ENCODE measurements at regions not wholly inside any gene's neighbourhood (a gene's known extent, or its start where the extent isn't known, plus 50 kb on each side); places are given as distances from the start of the nearest gene placed in this dataset.

DNA sequence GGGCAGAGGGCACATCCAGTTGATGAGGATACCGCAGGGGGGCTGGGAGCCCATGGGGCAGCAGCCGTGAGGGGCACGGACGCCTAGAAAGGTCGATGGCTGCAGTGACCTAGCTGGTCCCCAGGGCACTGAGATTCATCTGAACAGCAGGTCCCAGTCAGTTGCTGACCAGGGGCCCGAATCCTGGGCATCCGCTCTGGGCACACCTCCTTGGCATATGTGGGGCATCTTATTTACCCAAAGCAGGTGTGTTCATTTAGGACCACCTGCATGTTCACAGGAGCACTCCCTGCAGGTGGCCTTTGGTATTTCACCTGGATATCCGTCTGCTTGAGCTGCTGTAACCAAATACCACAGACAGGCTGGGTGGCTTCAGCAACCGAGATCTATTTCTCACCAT lies 72.0 kb upstream of the ODC1 start:
- DNase-seq (ENCODE audit: low read depth): no peak

DNA sequence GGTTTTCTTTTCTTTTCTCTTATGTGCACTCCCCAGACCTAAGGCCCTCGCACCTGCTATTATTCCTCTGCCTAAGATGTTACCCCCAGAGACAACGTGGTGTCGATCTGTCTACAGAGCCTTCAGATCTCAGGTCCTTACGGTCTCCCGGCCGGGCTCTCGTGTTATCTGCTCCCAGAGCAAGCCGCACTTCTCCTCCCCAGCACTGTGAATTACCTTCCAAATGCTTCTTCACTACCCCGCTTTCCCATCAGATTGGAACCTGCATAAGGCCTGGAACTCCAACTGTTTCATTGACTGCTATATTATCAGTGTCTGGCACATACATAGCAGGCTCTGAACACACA lies 71.2 kb upstream of the ODC1 start:
- no peak for DNase-seq (ENCODE audit: low read depth)

DNA sequence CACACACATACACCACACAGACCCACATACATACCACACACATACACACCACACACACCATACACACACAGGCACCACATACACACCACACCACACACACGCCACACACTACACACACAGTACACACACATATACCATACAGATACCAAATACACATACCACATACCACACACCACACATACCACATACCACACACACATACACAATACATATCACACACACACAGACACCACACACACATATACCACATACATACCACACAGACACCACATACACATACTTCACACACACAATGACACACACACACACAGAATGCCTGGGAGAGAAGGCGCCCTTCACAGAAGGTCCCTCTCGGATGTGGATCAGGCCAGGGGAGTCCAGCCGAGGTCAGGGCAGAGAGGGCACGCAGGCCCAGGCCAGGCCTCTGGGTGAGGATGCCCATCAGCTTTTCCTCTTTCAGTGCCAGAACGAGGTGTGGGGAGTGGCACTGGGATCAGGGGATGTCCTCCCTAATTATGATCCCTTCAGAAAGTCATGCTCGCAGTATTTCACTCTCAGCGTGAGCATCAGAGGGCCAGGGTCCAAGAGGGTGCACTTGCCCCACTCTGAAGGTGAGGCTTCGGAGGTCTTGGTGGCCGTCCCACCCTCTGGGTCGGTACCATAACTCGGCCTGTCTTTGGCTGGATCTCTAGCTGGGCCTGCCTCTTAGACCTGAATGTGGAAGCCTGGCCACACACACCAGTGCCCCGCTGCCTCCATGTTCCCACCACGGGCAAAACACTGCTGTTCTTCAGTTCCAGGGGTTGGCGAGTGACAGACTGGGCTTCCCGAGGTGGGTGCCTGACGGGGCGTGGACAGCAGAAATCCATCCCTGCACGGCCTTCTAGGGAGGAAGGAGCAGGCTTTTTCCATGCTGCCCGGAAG lies 70.6 kb upstream of the ODC1 start:
- DNase-seq (ENCODE audit: low read depth): no peak

DNA sequence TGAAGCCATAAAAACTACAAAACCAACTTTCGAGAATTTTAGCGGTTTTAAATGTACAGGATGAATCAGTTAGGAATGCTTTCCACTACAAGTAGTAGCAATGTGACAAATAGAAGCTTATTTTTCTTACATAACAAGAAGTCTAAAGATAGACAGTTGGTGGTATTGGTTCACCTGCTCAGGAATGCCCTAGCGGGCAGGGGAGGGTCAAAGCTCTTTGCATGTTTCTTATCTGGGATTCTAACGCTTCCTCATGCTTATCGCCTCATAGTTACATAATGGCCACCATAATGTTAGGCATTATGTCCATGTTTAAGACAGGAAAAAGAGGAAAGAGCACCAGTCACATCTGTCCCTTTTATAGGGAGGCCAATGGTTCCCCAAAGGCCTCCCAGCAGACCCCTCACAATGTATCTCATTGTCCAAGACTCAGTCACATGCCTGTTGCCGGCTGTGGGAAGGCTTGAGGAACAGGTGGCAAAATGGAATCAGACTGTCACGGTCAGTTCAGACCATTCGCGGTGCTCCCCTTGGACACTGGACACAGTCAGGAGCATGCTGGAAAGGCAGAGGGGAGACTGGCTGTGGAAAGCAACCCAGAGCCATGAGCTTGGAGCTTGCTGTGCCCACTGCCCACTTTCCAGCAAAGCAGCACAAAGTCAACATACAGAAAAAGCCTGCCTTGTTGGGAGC lies 69.4 kb upstream of the ODC1 start:
- no peak for DNase-seq (ENCODE audit: low read depth)

DNA sequence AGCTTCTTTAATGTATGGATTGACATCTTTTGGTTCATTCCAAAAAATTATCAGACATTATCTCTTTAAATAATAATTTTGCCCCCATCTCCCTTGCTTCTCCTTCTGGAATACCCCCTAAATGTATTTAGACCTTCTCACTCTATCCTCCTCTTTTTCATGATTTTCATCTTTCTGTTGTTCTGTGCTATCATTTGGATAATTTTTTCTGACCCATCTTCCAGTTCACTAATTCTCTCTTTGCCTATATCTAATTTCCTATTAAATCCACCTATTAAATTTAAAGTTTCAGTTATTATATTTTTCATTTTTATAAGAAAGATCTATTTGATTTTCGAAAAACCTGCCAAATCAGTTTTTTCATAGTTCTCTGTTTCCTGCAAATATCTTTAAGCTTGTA lies 67.8 kb upstream of the ODC1 start:
- DNase-seq (ENCODE audit: low read depth): no peak

DNA sequence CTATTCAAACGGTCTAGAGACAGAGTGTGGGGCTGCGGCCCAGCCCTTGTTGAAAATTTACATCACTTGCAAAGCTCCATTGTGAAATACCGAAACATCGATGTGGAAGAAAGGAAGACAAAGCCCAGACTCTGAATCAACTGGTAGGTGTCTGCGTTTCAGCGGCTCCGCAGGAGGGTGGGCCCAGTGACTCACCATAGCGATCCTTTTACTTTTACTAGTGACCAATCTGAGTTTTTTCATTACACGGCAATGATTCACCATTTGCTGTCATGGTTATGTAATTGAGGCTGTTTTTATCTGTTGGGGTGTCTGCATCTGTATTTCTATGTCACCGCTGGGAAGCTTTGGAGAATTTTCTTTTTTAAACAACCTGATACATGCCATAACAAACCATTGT lies 66.6 kb upstream of the ODC1 start:
- peak; percentile 96 for DNase-seq (ENCODE audit: low read depth)

DNA sequence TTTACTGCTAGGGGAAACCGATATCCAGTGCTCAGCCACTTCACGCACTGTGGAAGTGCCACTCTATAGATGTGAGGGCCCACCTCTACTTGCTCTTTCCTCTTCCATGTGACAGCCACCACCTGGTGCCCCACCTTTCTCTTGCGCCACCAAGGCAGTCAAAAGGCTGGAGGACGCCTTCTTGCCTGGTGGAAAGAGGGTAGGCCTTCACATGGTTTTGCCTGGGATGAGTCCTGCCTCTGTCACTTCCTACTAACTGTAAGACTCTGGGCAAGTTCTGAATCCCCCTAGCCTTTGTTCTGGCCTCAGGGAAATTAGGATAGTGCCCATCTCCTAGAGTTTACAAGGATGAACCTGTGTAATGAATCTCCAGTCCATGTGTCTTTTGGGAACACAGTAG lies 66.1 kb upstream of the ODC1 start:
- DNase-seq (ENCODE audit: low read depth): no peak

DNA sequence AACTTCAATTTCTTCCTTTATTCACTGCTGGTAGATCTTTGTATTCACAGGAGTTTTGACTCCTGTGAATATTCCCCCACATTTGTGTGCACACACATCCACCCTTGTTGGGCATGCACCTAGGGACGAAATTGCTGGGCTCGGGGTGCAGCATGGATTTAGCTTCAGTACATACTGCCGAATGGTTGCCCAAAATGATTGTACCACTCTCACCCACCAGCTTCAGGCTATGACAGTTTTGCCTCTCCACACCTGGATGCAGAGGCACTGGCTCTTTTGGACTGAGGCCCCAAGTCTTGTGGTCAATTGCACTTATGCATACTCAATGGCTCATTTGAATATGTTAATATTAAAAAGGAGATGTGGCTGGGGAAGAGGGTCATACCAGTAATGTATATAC lies 65.1 kb upstream of the ODC1 start:
- no peak for DNase-seq (ENCODE audit: low read depth)

DNA sequence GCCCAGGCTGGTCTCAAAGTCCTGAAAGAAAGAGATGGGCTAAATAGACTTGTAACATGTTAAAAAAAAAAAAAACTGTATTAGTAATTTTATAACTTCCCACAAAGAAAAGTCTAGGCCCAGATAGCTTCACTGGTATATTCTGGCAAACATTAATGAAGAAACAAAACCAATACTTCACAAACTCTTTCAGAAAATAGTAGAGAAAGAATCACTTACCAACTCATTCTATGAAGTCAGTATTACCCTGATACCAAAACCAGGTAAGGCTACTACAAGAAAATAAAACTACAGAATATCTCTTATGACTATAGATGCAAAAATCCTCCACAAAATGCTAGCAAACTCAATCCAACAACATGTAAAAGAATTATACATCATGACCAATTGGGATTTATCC lies 59.9 kb upstream of the ODC1 start:
- DNase-seq (ENCODE audit: low read depth): no peak

DNA sequence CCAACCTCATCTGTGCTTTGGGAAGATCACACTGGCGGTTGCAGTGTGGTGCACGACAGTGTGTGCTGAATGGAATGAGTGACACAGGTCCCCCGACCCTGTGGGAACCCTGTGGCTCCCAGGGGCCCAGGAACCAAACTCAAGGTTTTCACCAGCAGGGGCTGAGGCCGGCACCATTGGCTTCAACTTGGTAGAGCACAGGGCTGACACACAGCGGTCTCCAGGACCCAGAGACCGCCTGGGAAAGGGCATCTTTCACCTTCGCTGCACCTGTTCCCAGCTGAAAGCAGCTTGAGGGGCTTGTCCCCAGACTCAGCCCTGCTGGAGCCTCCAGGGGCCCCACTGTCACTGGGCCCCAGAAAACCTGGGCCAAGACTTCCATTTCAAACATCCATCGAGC lies 59.0 kb upstream of the ODC1 start:
- no peak for DNase-seq (ENCODE audit: low read depth)

DNA sequence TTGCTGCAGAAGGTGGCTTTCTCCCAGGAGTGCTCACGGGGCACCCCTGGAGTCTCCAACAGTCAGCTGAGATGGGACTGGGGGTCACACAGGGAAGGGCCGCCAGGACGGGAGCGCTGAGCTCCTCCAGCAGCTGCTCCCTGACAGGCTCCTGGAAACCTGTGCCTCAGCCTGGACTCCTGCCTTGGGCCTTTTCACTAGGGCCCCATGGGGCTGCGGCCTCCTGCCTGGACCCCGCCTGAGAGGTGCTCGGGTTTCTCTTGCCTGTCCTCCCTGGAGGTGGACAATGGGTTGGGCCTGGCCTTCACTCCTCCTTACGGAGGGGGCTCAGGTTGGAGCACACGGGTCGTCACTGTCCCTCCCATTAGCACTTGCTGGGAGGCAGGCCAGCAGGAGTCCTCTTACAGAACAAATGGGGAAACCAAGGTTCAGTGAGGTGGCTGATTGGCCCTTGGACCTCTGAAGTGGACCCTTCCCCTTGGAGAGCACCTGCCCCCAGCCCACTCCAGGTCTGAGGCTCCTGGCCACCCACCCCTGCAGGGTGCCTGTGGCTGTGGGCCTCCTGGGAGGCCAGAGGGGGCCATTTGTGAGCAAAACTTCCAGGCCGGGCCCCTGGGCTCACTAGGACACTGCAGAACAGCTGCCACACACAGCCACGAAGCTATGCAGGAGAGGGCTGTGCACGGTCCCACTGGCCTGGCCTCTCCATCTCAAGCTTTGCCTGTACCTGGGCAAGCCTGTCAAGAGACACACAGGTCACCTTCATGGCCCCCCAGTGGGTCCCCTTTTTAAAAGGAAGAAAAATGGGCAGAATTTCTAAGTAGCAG lies 57.1 kb upstream of the ODC1 start:
- no peak for DNase-seq (ENCODE audit: low read depth)

DNA sequence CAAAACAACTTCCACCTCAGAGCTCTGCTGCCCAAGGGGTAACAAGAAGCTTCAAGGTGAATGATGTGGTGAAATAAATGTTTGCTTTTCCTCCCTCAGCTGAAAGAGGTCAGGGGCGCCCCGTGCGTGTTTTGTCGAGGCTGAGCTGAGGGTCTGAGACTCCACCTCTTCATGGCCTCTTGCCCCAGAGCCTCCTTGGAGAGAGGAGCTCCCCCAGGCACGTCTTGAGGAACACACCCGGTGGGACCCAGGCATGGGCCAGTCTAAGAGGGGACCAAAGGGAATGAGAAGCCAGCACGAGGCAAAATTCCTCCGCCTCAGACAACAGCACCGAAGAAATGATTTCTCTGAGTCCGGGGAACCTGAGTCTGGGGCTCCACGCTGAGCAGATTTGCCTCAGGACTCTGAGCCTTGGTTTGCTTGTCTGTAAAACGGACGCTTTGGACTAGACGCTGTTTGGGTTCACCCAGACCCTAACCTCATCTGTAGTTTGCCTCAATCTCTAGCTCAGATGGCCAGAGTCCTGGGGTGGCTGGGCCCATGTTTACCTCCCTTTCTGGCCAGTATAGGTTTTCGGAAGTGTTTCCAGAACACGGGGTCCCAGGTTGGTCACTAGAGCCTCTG lies 56.4 kb upstream of the ODC1 start:
- DNase-seq (ENCODE audit: low read depth): no peak

DNA sequence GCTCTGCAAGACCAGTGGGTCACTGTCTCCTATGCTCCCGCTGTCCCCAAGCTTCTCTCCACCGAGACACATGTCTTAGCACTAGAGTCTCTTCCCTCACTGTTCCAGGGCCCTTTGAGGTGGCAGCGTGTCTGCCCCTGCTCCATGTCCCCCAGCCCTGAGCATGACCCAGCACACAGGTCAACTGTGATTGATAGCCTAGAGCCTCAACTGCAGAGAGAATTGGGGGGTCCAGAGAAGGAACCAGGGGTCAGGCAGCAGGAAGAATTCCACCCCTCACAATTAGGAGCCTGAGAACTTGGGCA lies 54.6 kb upstream of the ODC1 start:
- no peak for DNase-seq (ENCODE audit: low read depth)

DNA sequence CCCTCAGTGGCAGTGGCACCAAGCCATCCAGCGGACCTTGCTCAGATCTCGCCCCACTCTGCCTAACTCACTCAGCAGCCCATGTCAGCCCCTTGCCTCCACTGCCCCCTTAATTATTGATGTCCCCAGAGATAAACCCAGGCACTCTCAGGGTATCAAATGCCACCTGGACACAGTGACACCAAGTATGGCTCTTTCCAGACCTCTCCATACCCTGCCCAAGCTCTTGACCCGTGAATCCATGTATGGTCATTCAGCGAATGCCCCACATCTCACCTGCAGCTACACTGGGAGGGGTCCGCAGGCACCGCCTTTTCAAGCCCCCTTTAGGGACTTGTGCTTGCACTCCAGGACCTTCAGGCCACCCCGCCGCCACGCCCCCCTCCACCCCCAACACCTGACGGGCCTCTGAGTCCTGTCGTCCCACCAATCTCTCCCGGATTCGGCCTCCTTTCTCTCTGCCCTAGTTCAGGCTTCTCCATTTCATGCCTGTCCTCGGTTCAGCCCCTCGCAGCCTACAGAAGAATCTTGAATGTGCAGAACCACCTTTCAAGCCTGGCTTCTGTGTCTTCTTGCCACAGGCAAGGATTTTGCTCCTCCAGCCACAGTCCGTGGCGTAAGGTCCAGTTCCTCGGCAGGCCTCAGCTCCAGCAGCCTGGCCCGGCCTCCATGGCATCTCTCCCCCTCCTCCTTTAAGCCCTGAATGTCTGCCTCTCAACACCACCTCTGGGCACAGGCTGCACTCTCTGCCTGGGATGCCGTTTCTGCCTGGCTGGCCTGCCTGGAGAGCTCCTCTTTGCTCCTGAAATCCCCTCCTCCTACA lies 54.1 kb upstream of the ODC1 start:
- no peak for DNase-seq (ENCODE audit: low read depth)

DNA sequence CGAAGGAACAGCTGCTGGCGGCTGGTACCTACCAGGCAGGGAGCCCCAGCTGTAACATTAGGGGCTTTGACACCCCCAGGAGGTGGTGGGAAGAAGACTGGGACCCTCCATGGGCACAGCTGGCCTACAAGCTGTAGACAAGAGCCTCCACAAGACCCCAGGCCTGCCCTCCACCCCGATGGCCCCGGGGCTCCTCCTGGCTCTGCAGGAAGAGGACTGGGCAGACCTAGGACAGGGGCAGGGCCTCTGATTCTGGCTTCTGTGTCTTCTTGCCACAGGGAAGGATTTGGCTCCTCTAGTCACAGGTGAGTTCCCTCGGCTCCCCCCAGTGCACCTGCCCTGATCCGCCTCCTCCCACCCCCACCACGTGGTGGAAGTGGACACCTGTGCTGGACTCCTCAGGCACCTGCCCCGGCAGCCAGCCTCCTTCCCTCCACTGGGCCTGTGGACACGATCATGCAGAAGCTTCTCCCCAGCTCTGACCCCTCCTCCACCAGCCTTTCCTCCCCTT lies 53.4 kb upstream of the ODC1 start:
- no peak for DNase-seq (ENCODE audit: low read depth)

DNA sequence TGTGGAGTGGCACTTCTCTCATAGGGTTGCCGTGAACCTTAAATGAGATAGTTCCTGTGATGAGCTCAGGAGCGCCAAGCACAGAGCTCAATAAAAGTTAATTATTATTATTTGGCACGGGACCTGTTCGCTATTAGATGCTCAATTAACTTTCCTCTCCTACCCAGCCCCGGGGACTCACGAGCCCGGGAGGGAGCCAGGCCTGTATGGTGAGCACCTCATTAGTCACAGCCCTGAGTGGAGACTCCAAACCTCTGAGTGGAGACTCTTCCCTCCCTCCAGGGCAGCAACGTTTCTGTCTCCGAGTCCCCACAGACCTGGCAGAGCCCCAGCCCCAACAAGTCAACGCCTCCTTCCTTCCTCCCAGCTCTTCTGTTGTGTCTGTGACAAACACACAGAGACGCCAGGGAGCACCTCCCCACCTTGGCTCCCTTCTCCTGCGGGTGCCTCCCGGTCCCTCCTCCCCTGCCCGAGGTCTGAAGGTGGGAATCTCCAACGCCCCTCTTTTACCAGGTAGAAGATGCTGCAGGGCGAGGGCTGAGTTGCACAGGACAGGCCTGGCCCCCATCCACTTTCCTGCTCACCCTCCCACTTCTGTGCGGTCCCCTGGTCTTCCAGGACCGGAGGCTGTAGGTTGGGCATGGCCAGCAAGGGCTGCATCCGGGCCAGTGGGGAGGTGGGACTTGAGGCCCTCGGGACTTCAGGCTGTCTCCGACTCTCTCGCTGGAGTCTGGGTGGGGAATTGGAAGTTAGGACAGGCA lies 52.7 kb upstream of the ODC1 start:
- no peak for DNase-seq (ENCODE audit: low read depth)

DNA sequence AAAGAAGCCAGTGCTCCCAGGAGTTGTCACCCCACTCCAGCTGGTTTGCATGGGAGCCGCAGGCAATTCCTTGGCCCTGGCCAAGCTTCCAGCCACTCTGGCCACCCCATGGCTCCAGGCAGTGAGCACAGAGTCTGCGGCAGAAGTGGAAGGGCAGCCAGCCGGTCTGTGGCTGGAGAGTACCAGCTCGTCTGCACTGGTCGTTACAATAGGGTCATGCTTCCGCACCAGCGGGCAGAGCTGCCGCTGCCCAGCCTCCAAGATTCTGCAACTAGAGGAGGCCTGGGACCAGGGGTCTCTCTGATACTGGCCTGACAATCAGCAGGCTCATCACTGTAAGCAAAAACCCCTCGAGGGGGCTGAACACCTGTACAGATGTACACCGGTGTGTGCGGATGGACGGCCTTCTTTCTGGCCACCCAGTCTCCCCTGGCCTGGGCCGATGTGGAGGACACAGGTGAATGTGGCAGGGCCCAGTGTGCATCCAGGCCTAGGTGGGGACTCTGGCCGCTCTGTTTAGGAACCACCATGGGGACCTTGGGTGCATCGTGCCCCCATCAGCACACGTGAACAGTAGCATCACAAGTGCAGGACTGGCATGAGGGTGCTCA lies 51.9 kb upstream of the ODC1 start:
- no peak for DNase-seq (ENCODE audit: low read depth)

DNA sequence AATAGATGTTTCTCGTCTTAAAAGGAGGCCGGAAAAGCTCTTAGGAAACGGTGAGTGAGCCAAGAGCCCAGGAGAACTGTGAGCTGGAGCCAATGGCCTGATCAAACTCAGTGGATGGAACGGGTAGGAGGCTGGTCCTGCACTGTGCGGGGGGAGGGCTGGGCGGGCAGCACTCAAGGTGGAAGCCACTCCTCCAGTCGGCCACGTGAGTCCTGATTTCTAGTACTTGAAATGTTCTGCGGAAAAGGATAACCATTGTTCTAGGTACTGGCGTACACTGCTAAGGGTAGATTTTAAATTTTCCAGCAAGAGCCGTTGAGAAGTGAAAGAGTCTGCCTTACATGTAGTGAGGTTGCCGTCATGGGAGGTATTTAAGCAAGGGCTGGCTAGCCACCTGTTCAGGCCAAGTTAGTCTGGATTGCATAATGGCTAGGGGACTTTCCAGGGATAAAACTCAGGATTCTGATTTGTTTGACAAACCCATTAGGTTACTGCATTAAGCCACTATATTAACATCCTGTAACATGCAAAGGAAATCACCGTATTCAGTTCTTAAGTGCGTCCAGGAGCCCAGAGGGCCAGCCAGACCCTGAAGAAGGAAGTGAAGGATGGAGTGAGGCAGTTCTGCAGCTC lies 51.3 kb upstream of the ODC1 start:
- no peak for DNase-seq (ENCODE audit: low read depth)

DNA sequence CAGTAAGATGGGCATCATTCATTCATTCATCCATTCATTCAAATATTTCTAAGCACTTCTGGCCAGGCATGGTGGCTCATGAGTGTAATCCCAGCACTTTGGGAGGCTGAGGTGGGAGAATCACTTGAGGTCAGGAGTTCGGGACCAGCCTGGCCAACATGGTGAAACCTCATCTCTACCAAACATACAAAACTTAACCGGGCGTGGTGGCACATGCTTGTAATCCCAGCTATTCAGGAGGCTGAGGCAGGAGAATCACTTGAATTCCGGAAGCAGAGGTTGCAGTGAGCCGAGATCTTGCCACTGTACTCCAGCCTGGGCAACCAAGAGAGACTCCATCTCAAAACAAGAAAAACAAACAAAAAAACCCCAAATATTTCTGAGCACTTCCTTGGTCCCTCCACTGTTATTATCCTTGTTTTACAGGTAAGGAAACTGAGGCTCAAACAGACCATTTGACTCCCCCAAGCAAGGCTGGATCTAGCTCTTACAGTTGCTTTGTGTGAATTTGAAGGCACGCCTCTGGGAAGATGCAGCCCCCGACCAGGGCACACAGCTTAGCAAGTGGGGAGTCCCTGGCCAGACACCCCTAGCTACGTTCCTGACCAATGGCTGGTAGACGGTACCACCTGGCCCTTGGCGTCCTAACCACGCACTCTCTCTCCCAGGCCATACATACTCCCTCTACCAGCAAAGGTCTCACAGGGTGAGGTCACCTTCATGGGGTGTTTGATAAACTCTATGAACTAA lies 50.6 kb upstream of the ODC1 start:
- no peak for DNase-seq (ENCODE audit: low read depth)
